ENCODE measurements at regions not wholly inside any gene's neighbourhood (a gene's known extent, or its start where the extent isn't known, plus 50 kb on each side); places are given as distances from the start of the nearest gene placed in this dataset.

DNA sequence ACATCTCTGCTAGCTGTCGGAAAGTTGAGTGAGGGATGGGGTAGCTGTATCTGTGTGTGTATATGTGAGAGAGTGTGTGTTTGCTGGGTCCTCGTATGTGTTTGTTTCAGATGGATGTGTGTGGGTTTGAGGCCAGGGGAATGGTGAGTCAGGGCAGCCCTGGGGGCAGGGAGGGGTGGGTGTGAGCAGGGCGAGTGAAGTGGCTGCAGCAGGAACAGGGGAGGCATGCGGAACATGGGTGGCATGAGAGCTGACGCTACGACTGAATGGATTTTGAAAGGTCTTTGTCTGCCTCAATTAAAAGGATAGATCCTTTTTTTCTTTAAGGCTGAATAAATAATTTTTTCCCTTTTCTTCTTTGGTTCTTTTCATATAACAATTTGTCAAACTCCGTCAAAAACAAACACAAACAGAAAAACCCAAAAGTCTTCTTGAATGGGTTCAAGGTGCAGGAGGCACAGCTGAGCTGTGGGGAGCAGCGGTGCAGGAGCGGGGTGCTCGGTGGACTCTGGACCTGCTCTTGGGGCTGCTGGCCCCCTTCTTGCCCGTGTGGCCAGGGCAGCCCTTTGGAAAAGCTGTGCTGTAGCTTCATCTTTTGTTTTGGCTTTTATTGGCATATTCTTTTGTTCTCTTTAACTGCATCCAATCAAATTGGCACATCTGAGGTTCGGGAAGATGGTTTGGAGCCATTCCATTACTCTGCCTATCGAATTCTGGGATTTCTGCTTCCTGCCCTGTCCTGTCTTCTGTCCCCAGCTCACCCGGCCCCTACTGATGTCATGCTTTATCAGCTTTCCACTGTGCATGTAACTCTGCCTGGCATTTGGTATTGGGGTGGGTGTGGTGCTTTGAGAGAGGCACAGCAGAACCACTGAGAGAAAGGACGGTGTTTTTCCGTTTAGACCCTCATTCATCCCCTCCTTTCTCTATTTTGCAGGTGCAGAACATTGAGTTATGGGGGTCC lies 80.1 kb downstream of the ADAMTS15 start:
- TF ChIP-seq, protein P1, sequence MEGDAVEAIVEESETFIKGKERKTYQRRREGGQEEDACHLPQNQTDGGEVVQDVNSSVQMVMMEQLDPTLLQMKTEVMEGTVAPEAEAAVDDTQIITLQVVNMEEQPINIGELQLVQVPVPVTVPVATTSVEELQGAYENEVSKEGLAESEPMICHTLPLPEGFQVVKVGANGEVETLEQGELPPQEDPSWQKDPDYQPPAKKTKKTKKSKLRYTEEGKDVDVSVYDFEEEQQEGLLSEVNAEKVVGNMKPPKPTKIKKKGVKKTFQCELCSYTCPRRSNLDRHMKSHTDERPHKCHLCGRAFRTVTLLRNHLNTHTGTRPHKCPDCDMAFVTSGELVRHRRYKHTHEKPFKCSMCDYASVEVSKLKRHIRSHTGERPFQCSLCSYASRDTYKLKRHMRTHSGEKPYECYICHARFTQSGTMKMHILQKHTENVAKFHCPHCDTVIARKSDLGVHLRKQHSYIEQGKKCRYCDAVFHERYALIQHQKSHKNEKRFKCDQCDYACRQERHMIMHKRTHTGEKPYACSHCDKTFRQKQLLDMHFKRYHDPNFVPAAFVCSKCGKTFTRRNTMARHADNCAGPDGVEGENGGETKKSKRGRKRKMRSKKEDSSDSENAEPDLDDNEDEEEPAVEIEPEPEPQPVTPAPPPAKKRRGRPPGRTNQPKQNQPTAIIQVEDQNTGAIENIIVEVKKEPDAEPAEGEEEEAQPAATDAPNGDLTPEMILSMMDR (IDR thresholded peaks at IDR 0.05) = no peak
- no peak for TF ChIP-seq POLR2A (IDR thresholded peaks at IDR 0.05)
